CD4-positive, alpha-beta T cell treated with Interleukin-2 at 100 ng/mL for 4 hours (primary cell): ENCODE measurements at regions not wholly inside any gene's neighbourhood (a gene's known extent, or its start where the extent isn't known, plus 50 kb on each side); places are given as distances from the start of the nearest gene placed in this dataset.
"Not testable (repeated sequence)": the region's sequence is repeated elsewhere in the genome, so short reads cannot be mapped to it uniquely, and the experiment has no call there.

Experiments used
- DNase-seq: peaks from one replicate; pipeline ENCODE4 v3.0.0-alpha.2; 2020; ENCODE audit warnings: low spot score

DNA sequence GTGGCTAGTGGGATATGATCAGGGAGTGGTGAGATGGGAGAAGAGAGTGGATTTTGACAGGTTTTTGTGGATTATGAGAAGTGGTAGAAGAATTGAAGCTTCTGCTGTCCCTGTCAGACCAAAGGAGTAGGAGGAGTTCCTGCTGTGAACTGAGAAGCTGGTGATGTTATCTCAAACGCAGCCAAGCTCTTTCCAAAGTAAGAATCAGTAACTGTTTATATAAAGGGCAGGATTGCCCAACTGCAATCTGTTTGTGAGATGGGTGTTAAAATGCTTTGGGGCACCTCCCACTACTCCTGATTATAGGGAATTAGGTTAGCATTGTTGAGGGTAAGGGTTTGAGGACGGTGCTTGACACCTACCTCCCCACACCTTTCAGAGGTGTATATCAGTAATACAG, 60.5 kb upstream of the USP25 start:
- DNase-seq = no peak

- DNase-seq = no peak
Observed at GRCh38 chr21:15671188-15671587, 58.6 kb upstream of the USP25 start.

GRCh38 chr21:15672578-15672977, 57.2 kb upstream of the USP25 start:
- not testable (repeated sequence) for DNase-seq

DNA sequence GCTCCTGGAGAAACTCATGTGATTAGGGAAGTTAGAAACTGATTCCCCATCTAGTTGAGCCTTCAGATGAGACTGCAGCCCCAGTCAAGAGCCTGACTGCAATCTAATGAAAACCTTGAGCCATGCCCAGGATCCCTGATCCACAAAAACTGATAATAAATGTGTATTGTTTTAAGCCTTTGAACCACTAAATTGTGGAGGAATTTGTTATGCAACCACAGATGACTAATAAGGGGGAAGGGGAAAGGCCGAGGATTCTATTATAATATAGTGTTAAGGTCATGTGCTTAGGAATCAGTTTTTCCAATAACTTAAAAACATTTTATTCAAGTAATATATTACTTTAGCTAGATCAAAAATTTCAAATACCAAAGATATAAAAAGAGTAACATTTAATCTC, 52.8 kb upstream of the USP25 start:
- no peak for DNase-seq

DNA sequence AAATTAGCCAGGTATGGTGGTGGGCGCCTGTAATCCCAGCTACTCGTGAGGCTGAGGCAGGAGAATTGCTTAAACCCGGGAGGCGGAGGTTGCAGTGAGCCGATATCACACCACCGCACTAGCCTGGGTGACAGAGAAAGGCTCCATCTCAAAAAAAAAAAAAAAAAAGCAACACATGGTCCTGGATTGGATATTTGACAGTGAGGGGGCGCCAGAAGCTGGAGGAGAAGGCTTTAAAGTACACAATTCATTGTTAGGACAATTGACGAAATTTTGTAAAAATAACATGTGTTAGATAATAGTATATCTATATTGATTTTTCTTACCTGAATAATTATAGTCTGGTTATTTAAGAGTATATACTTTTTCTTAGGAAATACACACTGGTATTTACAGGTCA, 50.2 kb upstream of the USP25 start:
- no peak for DNase-seq
